Ovary (tissue), 7 donors: ENCODE measurements at regions not wholly inside any gene's neighbourhood (a gene's known extent, or its start where the extent isn't known, plus 50 kb on each side); places are given as distances from the start of the nearest gene placed in this dataset.

Source experiments
- DNase-seq, 5 donors: peaks; one replicate each; pipeline ENCODE4 v3.0.0-alpha.2; 2019 to 2020
- H3K27ac ChIP-seq, 2 donors: fragments of 200-600 bp; one replicate each; pipeline versions ENCODE4 v1.5.1 to v1.8.0; 2019 to 2022
- H3K27me3 ChIP-seq: fragments of 200-600 bp; one replicate; pipeline ENCODE4 v1.8.0; 2022
- H3K36me3 ChIP-seq: fragments of 200-600 bp; sonication (generic); one replicate; pipeline ENCODE4 v1.5.1; 2019
- H3K4me1 ChIP-seq: one replicate; pipeline ENCODE4 v1.8.1; 2013; ENCODE audit warnings: mild to moderate bottlenecking, moderate library complexity; ENCODE audit not compliant: insufficient read depth
- H3K4me3 ChIP-seq: fragments of 200-600 bp; sonication (generic); one replicate; pipeline ENCODE4 v1.5.1; 2017
- H3K9me3 ChIP-seq, 2 donors: fragments of 200-600 bp in 1 of 2; sonication (generic) in 1 of 2; one replicate each; pipeline versions ENCODE4 v1.5.1 to v1.8.1; 2013 to 2019; ENCODE audit warnings: mild to moderate bottlenecking in 1 of 2, moderate library complexity in 1 of 2
- CTCF ChIP-seq, 3 donors: fragments of 450-650 bp in 2 of 3; fragments of 200-600 bp in 1 of 3; IDR thresholded peaks; one replicate each; pipeline versions ENCODE4 v1.5.1 to v1.8.0; 2016 to 2022; ENCODE audit warnings: antibody characterized with exemption in 3 of 3, mild to moderate bottlenecking in 1 of 3
- EP300 ChIP-seq: sonication (generic); formaldehyde crosslinking; IDR thresholded peaks from one replicate; pipeline ENCODE4 v1.6.1; 2017; ENCODE audit warnings: antibody characterized with exemption
- POLR2A ChIP-seq: fragments of 450-650 bp; IDR thresholded peaks from one replicate; pipeline ENCODE4 v1.6.1; 2017; ENCODE audit warnings: antibody characterized with exemption, mild to moderate bottlenecking, moderate library complexity
- WGBS, 3 donors: extraction: QIAGEN DNeasy Blood & Tissue Kit in 1 of 3; methylation state at CpG; one replicate each; pipeline versions ENCODE4 v1.1.5 to v1.1.7; 2013 to 2017; 5-methylcytosine and 5-hydroxymethylcytosine counted together
- intact Hi-C, 4 donors: fragments of 100-400 bp; cut with DNase I; formaldehyde crosslinking; loops; one replicate each; pipeline versions ENCODE4 v1.11.0 to v1.15.1; 2022 to 2023
- donor health status: DM: no; HTN: no; CAD: no; lungs with moderate emphysema.
- donor health status: DM: no; HTN: no; CAD: no.
- donor health status: Bipolar disorder and iron deficiency.
- donor health status: DM: no; HTN: no; CAD: no.
- donor health status: DM: yes; HTN: yes; CAD: no.

- H3K9me3 ChIP-seq = no peaks in the 10 kb centered on the region
- WGBS, 3 donors = 82 to 88% (median 83%) methylated on average over 6 of the region's 6 CpGs
- intact Hi-C loops = no loop called here
Measured at GRCh38 chr12:116360579-116361413, 83.3 kb upstream of the MED13L start.

GRCh38 chr12:116361414-116362223, 84.1 kb upstream of the MED13L start:
- H3K27ac ChIP-seq = no peak overlapping the region
- intact Hi-C loops = no loop called here
- 72 to 83% (median 79%) methylated on average over 19 of the region's 19 CpGs for WGBS, 3 donors

More at GRCh38 chr12:116360579-116361413, 83.3 kb upstream of the MED13L start:
- Histone ChIP-seq H3K4me3 (no peak overlapping the region), H3K27ac (no peak overlapping the region), H3K36me3 (no peaks in the 10 kb centered on the region), H3K27me3 (no peaks in the 10 kb centered on the region), H3K4me1 (peaks cover 6% of the 10 kb centered on the region)
- DNase-seq = no peak
- TF ChIP-seq POLR2A = no peak
- no peak for TF ChIP-seq CTCF (IDR thresholded peaks at IDR 0.05)
- no peak for TF ChIP-seq EP300

GRCh38 chr12:116365114-116365513, 87.6 kb upstream of the MED13L start:
- 74 to 89% (median 87%) methylated on average over 2 of the region's 2 CpGs for WGBS, 3 donors
- H3K4me1 ChIP-seq = no peaks in the 10 kb centered on the region
- TF ChIP-seq EP300 (no peak), CTCF (IDR thresholded peaks at IDR 0.05) (no peak), POLR2A (no peak)
- no peak overlapping the region for H3K27ac ChIP-seq
- H3K36me3 ChIP-seq = no peaks in the 10 kb centered on the region
- no peaks in the 10 kb centered on the region for H3K27me3 ChIP-seq
- intact Hi-C loops = no loop called here
- H3K9me3 ChIP-seq = no peaks in the 10 kb centered on the region
- no peak overlapping the region for H3K4me3 ChIP-seq
- DNase-seq = no peak

More at GRCh38 chr12:116361414-116362223, 84.1 kb upstream of the MED13L start:
- H3K36me3 ChIP-seq = no peaks in the 10 kb centered on the region
- H3K27me3 ChIP-seq = no peaks in the 10 kb centered on the region
- DNase-seq = no peak
- TF ChIP-seq EP300 (no peak), POLR2A (no peak), CTCF (IDR thresholded peaks at IDR 0.05) (no peak)
- no peak overlapping the region for H3K4me3 ChIP-seq
- H3K4me1 ChIP-seq = peaks cover 6% of the 10 kb centered on the region
- no peaks in the 10 kb centered on the region for H3K9me3 ChIP-seq

GRCh38 chr12:116365606-116366455, 88.3 kb upstream of the MED13L start:
- H3K27ac ChIP-seq = no peak overlapping the region
- H3K9me3 ChIP-seq = no peaks in the 10 kb centered on the region
- WGBS, 3 donors = 88 to 90% (median 90%) methylated on average over 17 of the region's 17 CpGs
- no peaks in the 10 kb centered on the region for H3K27me3 ChIP-seq
- TF ChIP-seq CTCF (IDR thresholded peaks at IDR 0.05) = no peak
- TF ChIP-seq POLR2A = no peak
- no peak for TF ChIP-seq EP300
- H3K4me1 ChIP-seq = no peaks in the 10 kb centered on the region
- no peak overlapping the region for H3K4me3 ChIP-seq
- H3K36me3 ChIP-seq = no peaks in the 10 kb centered on the region
- DNase-seq = no peak
- intact Hi-C loops = no loop called here
